IPS-20b (cell line): ENCODE measurements at regions not wholly inside any gene's neighbourhood (a gene's known extent, or its start where the extent isn't known, plus 50 kb on each side); places are given as distances from the start of the nearest gene placed in this dataset.

ENCODE experiments used
- H3K27ac ChIP-seq: one replicate; pipeline ENCODE4 v1.5.1; 2013; ENCODE audit warnings: low read length
- H3K27me3 ChIP-seq: 2 replicates; pipeline ENCODE4 v1.6.1; 2013; ENCODE audit warnings: mild to moderate bottlenecking, low read length, inconsistent platforms; ENCODE audit not compliant: insufficient read depth
- H3K36me3 ChIP-seq: 2 replicates; pipeline ENCODE4 v1.6.1; 2013; ENCODE audit warnings: low read depth, mild to moderate bottlenecking, inconsistent platforms, low read length, moderate library complexity; ENCODE audit not compliant: insufficient read depth
- H3K4me1 ChIP-seq: 2 replicates; pipeline ENCODE4 v1.6.1; 2013; ENCODE audit warnings: mild to moderate bottlenecking, control low read depth, inconsistent platforms, low read length, moderate library complexity; ENCODE audit not compliant: insufficient read depth
- H3K4me3 ChIP-seq: 2 replicates; pipeline ENCODE4 v1.5.1; 2013; ENCODE audit warnings: mild to moderate bottlenecking, low read length, inconsistent platforms
- H3K9ac ChIP-seq: 2 replicates; pipeline ENCODE4 v1.6.1; 2013; ENCODE audit warnings: low read depth, mild to moderate bottlenecking, inconsistent platforms, low read length, moderate library complexity
- H3K9me3 ChIP-seq: 2 replicates; pipeline ENCODE4 v1.6.1; 2013; ENCODE audit warnings: mild to moderate bottlenecking, low read depth, low read length, inconsistent platforms; ENCODE audit not compliant: insufficient read depth

DNA sequence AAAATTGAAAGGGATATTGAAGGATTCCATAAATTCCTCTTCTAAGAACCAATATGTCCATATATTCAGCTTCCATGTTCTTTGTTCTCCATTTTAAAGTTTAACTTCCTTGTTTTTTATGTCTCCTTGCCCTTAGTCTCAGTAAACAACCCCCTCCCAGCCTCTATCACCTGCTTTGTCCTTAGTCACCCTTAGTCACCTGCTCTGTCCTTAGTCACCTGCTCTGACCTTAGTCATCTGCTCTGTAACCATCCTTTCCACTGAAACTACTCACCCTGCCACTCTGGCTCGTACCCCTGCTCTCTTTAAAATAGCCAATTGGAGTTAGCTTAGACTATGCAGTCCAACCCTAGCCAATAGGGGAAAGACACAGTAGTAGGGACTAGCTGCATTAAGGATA lies 136.2 kb upstream of the TMEM106B start:
- Histone ChIP-seq H3K36me3 (no peaks in the 10 kb centered on the region), H3K9me3 (peaks cover 25% of the 10 kb centered on the region), H3K9ac (no peak overlapping the region), H3K4me1 (peaks cover 3% of the 10 kb centered on the region; the same call in 1 of the 2 replicates), H3K27ac (no peak overlapping the region), H3K27me3 (no peaks in the 10 kb centered on the region), H3K4me3 (no peak overlapping the region)

DNA sequence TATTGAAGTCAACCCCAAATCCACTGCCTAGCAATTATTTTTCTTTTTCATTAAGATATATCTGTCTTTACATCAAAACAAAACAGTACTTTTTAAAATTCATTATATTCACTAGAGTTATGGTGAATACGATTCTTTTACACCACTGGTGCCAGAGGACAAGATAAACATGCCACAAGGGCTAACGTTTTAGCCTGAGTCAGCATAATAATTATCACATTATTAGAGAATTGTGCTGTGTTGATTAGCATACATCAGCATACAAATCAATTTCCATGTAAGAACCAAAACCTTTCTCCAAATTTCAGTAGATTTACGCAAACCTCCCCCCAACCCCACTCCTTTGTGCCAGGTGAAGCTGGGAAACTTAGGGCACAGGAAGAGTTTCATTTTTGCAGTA lies 131.1 kb upstream of the TMEM106B start:
- H3K9me3 ChIP-seq = peaks cover 14% of the 10 kb centered on the region
- H3K27ac ChIP-seq = no peak overlapping the region
- no peak overlapping the region for H3K9ac ChIP-seq
- H3K4me3 ChIP-seq = peak overlapping the region; percentile 10; the same call in 1 of the 2 replicates
- H3K27me3 ChIP-seq = no peaks in the 10 kb centered on the region
- H3K36me3 ChIP-seq = no peaks in the 10 kb centered on the region
- peaks cover 19% of the 10 kb centered on the region; the same call in 1 of the 2 replicates for H3K4me1 ChIP-seq

GRCh38 chr7:12085516-12085915 lies 125.6 kb upstream of the TMEM106B start:
- Histone ChIP-seq H3K27me3 (no peaks in the 10 kb centered on the region), H3K9ac (no peak overlapping the region), H3K9me3 (no peaks in the 10 kb centered on the region), H3K4me3 (no peak overlapping the region), H3K27ac (no peak overlapping the region), H3K4me1 (peaks cover 10% of the 10 kb centered on the region; the same call in 1 of the 2 replicates), H3K36me3 (no peaks in the 10 kb centered on the region)

DNA sequence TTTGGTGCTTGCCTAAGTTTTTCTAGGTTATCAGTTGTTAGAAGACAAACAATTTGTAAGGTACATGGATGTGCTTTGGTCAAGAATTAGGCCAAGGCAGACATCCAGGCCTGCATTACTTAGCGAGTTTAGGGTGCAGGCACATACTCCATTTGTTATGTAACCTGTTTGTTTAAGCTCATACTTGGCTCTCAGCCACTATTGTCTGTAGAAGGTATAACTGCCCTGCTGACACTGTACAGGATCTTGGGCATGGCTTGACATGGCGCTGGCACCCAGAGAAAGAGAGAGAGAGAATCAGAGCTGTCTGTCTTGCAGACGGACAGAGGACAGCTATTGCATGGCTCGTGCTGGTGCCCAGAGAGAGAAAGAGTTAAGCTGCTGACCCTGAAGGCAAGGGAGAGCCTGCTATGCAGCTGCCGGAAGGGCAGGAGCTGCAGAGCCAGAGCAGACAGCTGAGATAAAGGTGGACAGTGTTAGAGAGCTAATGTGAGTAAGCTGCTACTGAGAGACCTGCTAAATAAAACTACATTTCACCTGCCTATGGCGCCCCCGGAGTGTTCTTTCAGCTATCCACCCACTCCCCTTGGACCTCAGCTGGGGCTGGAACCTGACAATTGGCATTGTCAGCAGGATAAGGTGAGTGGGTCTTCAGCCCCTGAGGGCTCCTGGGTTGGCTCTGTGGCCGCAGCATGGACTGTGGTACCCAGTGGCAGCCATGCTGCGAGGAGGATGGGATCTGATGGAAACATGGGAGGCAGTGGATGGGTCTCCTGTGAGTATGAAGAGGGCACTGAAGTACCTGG lies 120.9 kb upstream of the TMEM106B start:
- Histone ChIP-seq H3K27ac (no peak overlapping the region), H3K4me3 (no peak overlapping the region), H3K4me1 (peaks cover 13% of the 10 kb centered on the region), H3K9me3 (no peaks in the 10 kb centered on the region), H3K27me3 (no peaks in the 10 kb centered on the region), H3K36me3 (no peaks in the 10 kb centered on the region), H3K9ac (no peak overlapping the region)

GRCh38 chr7:12090757-12091221 lies 120.3 kb upstream of the TMEM106B start:
- Histone ChIP-seq H3K27me3 (no peaks in the 10 kb centered on the region), H3K4me1 (peaks cover 17% of the 10 kb centered on the region), H3K27ac (no peak overlapping the region), H3K9ac (no peak overlapping the region), H3K4me3 (no peak overlapping the region), H3K36me3 (no peaks in the 10 kb centered on the region), H3K9me3 (no peaks in the 10 kb centered on the region)

- no peak overlapping the region for H3K27ac ChIP-seq
These were observed 119.9 kb upstream of the TMEM106B start for GRCh38 chr7:12091231-12091630.

DNA sequence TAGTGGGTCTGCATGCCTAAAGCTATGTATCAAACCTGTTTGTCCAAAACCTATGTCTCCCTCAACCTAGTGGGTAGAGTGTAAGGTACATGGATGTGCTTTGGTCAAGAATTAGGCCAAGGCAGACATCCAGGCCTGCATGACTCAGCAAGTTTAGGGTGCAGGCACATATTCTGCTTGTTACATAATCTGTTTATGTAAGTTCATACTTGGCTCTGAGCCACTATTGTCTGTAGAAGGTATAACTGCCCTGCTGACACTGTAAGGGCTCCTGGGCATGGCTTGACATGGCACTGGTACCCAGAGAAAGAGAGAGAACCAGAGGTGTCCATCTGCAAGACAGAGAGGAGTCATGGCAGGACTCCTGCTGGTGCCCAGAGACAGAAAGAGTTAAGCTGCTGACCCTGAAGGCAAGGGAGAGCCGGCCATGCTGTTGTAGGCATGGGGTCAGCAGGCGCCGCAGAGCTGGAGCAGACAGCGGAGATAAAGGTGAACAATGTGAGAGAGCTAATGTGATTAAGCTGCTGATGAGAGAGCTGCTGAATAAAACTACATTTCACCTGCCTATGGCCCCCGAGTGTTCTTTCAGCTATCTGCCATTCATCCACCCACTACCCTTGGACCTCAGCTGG lies 118.5 kb upstream of the TMEM106B start:
- H3K27ac ChIP-seq = no peak overlapping the region
- peaks cover 17% of the 10 kb centered on the region for H3K4me1 ChIP-seq
- no peak overlapping the region for H3K9ac ChIP-seq
- no peaks in the 10 kb centered on the region for H3K9me3 ChIP-seq
- no peaks in the 10 kb centered on the region for H3K36me3 ChIP-seq
- no peaks in the 10 kb centered on the region for H3K27me3 ChIP-seq
- no peak overlapping the region for H3K4me3 ChIP-seq

More at GRCh38 chr7:12091231-12091630, 119.9 kb upstream of the TMEM106B start:
- Histone ChIP-seq H3K27me3 (no peaks in the 10 kb centered on the region), H3K4me1 (peaks cover 17% of the 10 kb centered on the region), H3K9me3 (no peaks in the 10 kb centered on the region), H3K4me3 (no peak overlapping the region), H3K36me3 (no peaks in the 10 kb centered on the region), H3K9ac (no peak overlapping the region)

DNA sequence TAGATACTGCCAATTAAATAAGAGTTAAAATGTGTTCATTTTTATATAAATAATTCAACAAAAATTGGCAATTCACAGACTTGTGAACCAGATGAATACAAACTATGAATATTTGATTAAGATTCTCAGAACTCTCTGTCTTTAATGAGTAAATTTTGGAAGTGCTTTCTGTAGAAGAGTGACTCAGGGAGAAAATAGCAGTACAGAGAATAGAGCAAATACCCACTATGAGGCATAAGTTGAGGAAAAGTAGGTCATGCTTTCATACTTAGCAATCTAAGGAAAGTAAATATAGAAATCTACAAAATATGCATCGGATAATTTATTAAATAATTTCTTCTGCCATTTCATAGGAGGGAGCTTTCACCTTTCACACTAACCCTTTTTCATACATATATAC lies 117.7 kb upstream of the TMEM106B start:
- H3K9ac ChIP-seq = no peak overlapping the region
- peaks cover 17% of the 10 kb centered on the region for H3K4me1 ChIP-seq
- H3K27me3 ChIP-seq = no peaks in the 10 kb centered on the region
- no peak overlapping the region for H3K4me3 ChIP-seq
- no peaks in the 10 kb centered on the region for H3K9me3 ChIP-seq
- no peak overlapping the region for H3K27ac ChIP-seq
- H3K36me3 ChIP-seq = no peaks in the 10 kb centered on the region

DNA sequence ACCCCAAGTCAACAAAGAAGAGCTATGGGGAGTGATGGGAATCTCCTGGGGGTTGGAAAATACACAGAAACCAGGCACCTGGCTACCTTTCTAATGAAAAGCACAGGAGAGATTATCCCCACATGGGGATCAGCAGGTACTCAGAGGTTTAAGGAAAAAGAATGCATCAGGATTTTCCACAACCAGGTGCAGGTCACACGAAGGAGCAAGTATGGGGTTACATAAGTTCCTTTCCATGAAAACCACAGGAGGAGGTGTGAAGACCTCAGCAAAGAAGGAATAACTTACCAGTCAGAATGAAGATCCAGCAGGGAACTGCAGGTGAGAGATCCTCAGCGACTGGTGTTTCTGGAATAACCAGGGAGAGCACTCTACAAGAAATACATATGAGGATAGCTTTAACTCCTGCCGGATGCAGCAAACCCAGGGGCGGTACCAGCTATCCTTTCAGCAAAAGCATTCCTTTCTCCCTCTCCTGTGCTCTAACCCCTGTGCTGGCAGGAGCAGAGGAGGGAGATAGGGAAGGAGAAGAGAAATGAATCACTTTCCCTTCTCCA lies 116.7 kb upstream of the TMEM106B start:
- Histone ChIP-seq H3K27ac (no peak overlapping the region), H3K9ac (no peak overlapping the region), H3K36me3 (no peaks in the 10 kb centered on the region), H3K27me3 (no peaks in the 10 kb centered on the region), H3K4me1 (peaks cover 17% of the 10 kb centered on the region), H3K9me3 (peaks cover 3% of the 10 kb centered on the region; the same call in 1 of the 2 replicates), H3K4me3 (peak overlapping the region; percentile 7; the same call in 1 of the 2 replicates)

- no peaks in the 10 kb centered on the region for H3K4me1 ChIP-seq
- H3K9ac ChIP-seq = no peak overlapping the region
- peaks cover 6% of the 10 kb centered on the region; the same call in 1 of the 2 replicates for H3K9me3 ChIP-seq
- no peaks in the 10 kb centered on the region for H3K27me3 ChIP-seq
- no peaks in the 10 kb centered on the region for H3K36me3 ChIP-seq
- H3K4me3 ChIP-seq = no peak overlapping the region
- H3K27ac ChIP-seq = no peak overlapping the region
These were observed 109.0 kb upstream of the TMEM106B start for GRCh38 chr7:12102126-12102525.

GRCh38 chr7:12102527-12102926 lies 108.6 kb upstream of the TMEM106B start:
- Histone ChIP-seq H3K36me3 (no peaks in the 10 kb centered on the region), H3K27me3 (no peaks in the 10 kb centered on the region), H3K27ac (no peak overlapping the region), H3K4me3 (no peak overlapping the region), H3K9me3 (peaks cover 6% of the 10 kb centered on the region; the same call in 1 of the 2 replicates), H3K4me1 (no peaks in the 10 kb centered on the region), H3K9ac (no peak overlapping the region)
